AG09319 (cell line): ENCODE measurements at regions not wholly inside any gene's neighbourhood (a gene's known extent, or its start where the extent isn't known, plus 50 kb on each side); places are given as distances from the start of the nearest gene placed in this dataset.
A peak's percentile ranks its signal among the peaks of the same experiment; 100 is the strongest.

Experiments
- DNase-seq: peaks from one replicate; pipeline ENCODE4 v3.0.0-alpha.2; 2010; ENCODE audit warnings: low read depth; ENCODE audit errors: extremely low read depth
- TF ChIP-seq, protein P1 (sequence below): IDR thresholded peaks from 2 replicates; pipeline ENCODE4 v1.5.1; 2011; ENCODE audit warnings: low read depth, mild to moderate bottlenecking, inconsistent platforms, low read length, moderate library complexity

DNA sequence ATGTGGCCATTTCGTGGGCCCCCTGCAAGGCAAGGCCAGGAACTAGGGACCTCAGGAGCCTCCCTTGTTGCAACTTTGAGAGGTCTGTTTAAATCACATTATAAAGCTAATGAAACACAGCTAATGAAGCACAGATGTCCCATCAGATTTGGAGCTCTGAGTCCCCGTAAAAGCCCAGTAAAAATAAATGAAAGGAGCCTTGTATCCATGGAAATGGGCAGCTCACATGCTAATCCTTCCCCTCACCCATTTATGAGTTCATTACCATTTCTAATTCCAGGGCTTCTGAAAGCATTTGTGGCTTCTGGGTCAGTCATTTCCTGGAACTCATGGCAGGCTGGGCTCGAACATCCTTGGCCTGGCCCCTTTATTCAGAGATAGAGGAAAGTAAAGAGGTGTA, 274.8 kb downstream of the SS18 start:
- TF ChIP-seq, protein P1, sequence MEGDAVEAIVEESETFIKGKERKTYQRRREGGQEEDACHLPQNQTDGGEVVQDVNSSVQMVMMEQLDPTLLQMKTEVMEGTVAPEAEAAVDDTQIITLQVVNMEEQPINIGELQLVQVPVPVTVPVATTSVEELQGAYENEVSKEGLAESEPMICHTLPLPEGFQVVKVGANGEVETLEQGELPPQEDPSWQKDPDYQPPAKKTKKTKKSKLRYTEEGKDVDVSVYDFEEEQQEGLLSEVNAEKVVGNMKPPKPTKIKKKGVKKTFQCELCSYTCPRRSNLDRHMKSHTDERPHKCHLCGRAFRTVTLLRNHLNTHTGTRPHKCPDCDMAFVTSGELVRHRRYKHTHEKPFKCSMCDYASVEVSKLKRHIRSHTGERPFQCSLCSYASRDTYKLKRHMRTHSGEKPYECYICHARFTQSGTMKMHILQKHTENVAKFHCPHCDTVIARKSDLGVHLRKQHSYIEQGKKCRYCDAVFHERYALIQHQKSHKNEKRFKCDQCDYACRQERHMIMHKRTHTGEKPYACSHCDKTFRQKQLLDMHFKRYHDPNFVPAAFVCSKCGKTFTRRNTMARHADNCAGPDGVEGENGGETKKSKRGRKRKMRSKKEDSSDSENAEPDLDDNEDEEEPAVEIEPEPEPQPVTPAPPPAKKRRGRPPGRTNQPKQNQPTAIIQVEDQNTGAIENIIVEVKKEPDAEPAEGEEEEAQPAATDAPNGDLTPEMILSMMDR: no peak
- no peak for DNase-seq

DNA sequence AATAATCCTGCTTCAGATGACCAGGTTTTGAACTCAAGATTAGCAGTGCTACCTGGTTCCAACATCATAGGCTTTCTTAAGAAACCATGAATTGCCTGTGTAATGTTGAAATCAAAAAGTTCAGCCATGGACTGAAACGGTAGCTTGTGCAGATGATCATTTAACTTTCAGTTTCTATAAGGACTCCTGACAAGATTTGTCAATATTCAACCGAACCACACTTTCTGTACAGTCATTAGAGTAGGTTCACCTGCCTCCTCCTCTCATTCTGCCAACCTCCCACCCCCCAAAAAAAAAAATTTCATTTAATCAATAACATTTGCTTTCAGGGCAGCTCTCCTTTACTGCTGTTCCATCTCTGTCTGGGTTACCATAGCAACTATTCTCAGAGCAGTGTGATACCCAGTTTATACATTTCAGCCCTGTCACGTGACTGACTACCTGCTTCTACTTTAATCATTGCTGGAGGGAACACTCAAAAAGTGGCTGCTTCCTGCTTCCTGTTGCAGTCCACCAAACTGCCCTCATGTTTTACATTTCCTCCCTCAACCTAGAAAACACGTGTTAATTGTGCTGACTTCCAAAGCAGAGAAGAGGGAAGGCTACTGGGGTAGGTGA, 275.5 kb downstream of the SS18 start:
- no peak for DNase-seq
- TF ChIP-seq, protein P1: no peak

DNA sequence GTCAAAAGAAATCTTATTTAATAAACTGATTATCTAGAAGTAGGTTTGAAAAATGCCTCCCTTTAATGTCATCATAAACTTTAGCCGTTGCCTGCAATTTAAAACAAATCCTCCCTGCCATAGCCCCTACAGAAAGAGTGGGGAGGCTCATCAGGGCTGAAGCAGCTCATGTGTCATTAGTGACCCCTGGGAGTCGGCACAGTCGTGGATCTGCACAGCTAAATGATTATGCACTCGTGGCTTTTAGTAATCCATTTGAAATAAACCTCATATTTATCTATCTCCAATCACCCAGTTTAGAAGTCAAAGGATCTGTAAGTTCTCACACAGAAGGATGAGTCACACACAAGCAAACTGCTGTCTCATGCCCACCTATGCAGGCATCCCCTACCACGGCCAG, 277.3 kb downstream of the SS18 start:
- TF ChIP-seq, protein P1: no peak
- no peak for DNase-seq

DNA sequence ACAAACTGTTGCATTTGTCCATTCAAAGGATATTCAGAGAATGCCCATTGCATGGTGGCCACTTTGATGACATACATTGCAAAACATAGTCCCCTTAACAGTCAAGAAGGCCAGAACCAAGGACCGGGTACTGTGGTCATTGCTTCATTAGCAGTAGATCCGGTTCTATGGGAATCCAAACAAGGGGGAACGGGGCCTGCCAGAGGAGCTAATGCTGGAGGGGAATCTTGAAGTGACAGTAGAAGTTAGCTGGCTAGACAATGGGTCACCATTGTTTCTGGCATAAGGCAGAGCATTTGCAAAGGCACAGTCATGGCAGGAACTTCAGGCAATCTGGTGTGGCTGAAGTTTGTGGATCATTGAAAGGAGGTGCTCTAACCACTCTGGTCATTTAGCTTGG, 279.7 kb downstream of the SS18 start:
- TF ChIP-seq, protein P1: no peak

DNA sequence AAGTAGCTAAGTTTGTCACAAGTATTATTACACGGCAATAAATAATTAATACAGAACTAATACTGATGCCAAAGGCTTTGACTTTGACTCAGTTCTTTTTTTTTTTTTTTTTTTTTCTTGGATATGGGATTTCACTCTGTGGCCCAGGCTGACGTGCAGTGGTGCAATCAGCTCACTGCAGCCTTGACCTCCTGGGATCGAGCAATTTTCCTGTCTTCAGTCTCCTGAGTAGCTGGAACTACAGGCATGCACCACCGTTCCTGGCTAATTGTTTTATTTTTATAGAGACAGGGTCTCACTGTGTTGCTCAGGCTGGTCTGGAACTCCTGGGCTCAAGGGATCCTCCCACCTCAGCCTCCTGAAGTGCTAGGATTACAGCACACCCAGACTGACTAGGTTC, 284.5 kb downstream of the SS18 start:
- TF ChIP-seq, protein P1: no peak
- no peak for DNase-seq

More for the DNA sequence above, 279.7 kb downstream of the SS18 start:
- no peak for DNase-seq

DNA sequence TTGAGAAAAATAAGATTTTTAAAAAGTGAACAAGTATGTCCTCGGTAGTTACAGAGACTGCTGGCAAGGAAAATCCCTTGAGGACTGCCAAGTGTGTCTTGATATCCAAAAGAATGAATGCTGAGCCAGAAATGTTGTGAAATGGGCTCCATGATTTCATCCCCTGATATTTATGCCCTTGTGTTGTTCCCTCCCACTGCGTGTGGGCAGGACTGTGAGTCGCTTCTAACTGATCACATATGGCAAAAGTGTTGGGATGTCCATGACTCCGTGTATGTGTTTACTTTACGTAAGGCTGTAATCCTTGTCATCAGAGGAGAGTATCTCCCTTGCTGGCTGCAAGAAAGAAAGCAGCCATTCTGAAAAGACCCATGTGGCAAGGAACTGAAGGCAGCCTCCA, 285.1 kb downstream of the SS18 start:
- DNase-seq: peak; percentile 90

DNA sequence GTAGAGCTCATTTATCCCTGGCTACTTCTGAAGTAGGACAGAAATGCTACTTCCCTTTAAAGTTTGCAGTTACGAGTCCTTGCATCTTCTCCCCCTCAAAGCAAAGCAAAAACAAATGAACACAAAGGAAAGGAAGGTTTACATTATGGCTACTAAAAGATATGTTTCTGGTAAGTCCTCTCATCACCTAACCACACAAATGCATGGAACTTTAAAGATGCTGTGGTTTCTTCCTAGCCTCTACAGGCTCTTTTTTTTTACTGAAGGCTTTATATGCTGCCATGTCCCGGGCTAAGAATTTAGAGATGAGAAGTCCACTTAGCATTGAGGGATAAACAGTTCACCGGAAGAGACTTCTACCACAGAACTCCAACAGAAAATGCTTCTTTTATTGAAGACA, 291.2 kb downstream of the SS18 start:
- DNase-seq: no peak
- TF ChIP-seq, protein P1: no peak

More for the DNA sequence above, 285.1 kb downstream of the SS18 start:
- TF ChIP-seq, protein P1: no peak
